ENCODE measurements at regions not wholly inside any gene's neighbourhood (a gene's known extent, or its start where the extent isn't known, plus 50 kb on each side); places are given as distances from the start of the nearest gene placed in this dataset.
A peak's percentile ranks its signal among the peaks of the same experiment; 100 is the strongest.

DNA sequence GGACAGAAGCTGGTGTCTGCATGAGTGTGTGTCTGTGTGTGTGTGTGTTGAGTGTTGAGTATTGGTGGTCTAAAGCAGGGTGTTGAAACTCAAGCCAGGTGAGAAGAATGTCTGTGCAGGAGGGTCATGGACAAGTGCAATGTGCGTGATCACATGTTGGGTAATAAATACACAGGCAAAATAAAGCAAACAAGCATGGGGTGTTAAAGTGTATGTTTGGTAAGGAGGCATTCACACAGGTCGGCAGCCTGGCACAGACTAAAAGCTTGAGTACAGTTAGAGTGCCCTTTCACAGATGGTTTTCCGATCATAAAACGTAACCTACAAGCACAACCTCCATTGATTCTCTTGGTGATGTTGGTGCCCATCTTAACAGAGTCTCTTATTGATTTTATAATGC is 476.9 kb upstream of the KLHL1 start:
- H3K4me3 ChIP-seq: no peak overlapping the region
- no peaks in the 10 kb centered on the region for H3K27me3 ChIP-seq
- H3K9me3 ChIP-seq: no peaks in the 10 kb centered on the region
- H3K36me3 ChIP-seq: no peaks in the 10 kb centered on the region
- no peaks in the 10 kb centered on the region for H3K4me1 ChIP-seq
- TF ChIP-seq POLR2A (IDR thresholded peaks at IDR 0.05) (no peak), POLR2AphosphoS5 (IDR thresholded peaks at IDR 0.05) (no peak), EP300 (IDR thresholded peaks at IDR 0.05) (no peak)
- TF ChIP-seq, protein P1, sequence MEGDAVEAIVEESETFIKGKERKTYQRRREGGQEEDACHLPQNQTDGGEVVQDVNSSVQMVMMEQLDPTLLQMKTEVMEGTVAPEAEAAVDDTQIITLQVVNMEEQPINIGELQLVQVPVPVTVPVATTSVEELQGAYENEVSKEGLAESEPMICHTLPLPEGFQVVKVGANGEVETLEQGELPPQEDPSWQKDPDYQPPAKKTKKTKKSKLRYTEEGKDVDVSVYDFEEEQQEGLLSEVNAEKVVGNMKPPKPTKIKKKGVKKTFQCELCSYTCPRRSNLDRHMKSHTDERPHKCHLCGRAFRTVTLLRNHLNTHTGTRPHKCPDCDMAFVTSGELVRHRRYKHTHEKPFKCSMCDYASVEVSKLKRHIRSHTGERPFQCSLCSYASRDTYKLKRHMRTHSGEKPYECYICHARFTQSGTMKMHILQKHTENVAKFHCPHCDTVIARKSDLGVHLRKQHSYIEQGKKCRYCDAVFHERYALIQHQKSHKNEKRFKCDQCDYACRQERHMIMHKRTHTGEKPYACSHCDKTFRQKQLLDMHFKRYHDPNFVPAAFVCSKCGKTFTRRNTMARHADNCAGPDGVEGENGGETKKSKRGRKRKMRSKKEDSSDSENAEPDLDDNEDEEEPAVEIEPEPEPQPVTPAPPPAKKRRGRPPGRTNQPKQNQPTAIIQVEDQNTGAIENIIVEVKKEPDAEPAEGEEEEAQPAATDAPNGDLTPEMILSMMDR (IDR thresholded peaks at IDR 0.05): no peak
- ATAC-seq (ENCODE audit: low FRiP score in 2 of 2) (no peak), DNase-seq (no peak)
- WGBS, 2 donors: 82 to 86% methylated on average over 4 of the region's 4 CpGs
- no peak overlapping the region for H3K27ac ChIP-seq

DNA sequence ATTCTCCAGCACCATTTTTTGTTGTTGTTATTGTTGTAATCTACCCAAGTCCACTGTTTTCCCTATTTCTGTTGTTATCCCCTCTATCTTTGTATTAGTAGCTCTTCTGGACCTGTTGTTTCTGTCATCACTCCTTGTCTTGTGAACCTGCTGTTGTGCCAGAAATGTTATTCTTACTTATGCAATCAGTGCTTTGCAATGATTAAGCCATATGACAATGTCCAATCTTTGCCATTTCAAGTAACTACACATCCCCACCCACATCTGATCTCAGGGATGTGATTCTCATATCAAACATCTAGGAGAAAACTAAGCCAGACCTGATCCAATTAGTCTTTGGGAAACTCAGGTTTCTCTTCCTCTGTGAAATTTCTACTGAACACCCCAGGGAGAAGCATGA is 472.6 kb upstream of the KLHL1 start:
- Histone ChIP-seq H3K4me3 (no peak overlapping the region), H3K9me3 (no peaks in the 10 kb centered on the region), H3K27me3 (no peaks in the 10 kb centered on the region), H3K27ac (no peak overlapping the region), H3K4me1 (no peaks in the 10 kb centered on the region), H3K36me3 (no peaks in the 10 kb centered on the region)
- no peak for TF ChIP-seq POLR2A (IDR thresholded peaks at IDR 0.05)
- TF ChIP-seq POLR2AphosphoS5 (IDR thresholded peaks at IDR 0.05): no peak
- no peak for TF ChIP-seq EP300 (IDR thresholded peaks at IDR 0.05)
- no peak for DNase-seq
- ATAC-seq (ENCODE audit: low FRiP score in 2 of 2): no peak

DNA sequence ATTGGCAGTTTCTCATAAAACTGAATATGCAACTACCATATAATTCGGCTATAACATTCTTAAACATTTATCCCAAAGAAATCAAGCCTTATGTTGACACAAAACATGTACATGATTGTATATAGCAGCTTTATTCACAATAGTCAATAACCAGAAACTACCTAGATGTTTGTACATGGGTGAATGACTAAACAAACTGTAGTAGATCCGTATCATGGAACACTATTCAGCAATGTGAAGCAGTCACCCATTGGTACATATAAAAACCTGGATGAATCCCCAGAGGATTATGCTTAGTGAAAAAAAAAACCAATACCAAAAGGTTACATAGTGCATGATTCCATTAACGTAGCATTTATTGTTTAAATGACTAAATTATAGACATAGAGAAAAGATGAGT is 471.7 kb upstream of the KLHL1 start:
- WGBS, 2 donors: 81 to 86% methylated on average over 3 of the region's 3 CpGs

DNA sequence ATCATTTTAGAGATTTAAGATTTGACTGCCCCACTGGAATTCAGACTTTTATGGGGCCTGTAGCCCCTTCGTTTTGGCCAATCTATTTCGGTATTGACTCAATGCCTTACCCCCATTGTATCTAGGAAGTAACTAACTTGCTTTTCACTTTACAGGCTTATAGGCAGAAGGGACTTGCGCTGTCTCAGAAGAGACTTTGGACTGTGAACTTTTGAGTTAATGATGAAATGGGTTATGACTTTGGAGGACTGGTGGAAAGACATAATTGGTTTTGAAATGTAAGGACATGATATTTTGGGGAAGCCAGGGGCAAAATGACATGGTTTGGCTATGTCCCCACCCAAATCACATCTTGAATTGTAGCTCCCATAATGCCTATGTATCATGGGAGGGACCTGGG is 463.0 kb upstream of the KLHL1 start:
- no peak for ATAC-seq (ENCODE audit: low FRiP score in 2 of 2)
- WGBS, 2 donors: 91 to 93% methylated on average over 3 of the region's 3 CpGs
- no peak for TF ChIP-seq POLR2AphosphoS5 (IDR thresholded peaks at IDR 0.05)

More for the DNA sequence above, 471.7 kb upstream of the KLHL1 start:
- TF ChIP-seq EP300 (IDR thresholded peaks at IDR 0.05) (no peak), POLR2AphosphoS5 (IDR thresholded peaks at IDR 0.05) (no peak), POLR2A (IDR thresholded peaks at IDR 0.05) (no peak)
- TF ChIP-seq, protein P1 (IDR thresholded peaks at IDR 0.05): no peak
- ATAC-seq (ENCODE audit: low FRiP score in 2 of 2) (no peak), DNase-seq (no peak)
- Histone ChIP-seq H3K9me3 (no peaks in the 10 kb centered on the region), H3K4me1 (no peaks in the 10 kb centered on the region), H3K27me3 (no peaks in the 10 kb centered on the region), H3K4me3 (no peak overlapping the region), H3K36me3 (no peaks in the 10 kb centered on the region), H3K27ac (no peak overlapping the region)

DNA sequence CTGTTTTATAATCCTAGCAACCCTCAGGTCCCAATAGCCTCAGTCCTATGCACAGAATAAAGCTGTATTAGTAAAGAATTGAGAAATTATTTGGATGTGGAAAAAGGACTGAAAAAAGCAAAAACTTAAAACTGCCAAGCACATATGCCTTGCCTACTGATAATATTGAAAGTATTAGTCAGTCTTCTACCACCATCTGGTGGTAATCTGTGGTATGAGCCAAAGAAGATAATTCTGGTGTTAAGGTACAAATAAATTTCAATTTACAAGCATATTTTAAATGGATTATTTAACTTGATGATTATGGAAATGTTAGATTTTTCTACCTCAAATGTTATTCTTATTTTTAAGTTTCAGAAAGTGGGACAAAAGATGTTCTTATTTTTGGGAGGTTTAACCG is 460.3 kb upstream of the KLHL1 start:
- no peaks in the 10 kb centered on the region for H3K36me3 ChIP-seq
- WGBS, 2 donors: 90 to 94% methylated on average over 1 of the region's 1 CpG
- no peaks in the 10 kb centered on the region for H3K9me3 ChIP-seq
- H3K27ac ChIP-seq: no peak overlapping the region
- no peak for DNase-seq
- no peak for ATAC-seq (ENCODE audit: low FRiP score in 2 of 2)
- H3K27me3 ChIP-seq: no peaks in the 10 kb centered on the region
- no peak for TF ChIP-seq POLR2AphosphoS5 (IDR thresholded peaks at IDR 0.05)
- TF ChIP-seq, protein P1 (IDR thresholded peaks at IDR 0.05): peak in 5 of 6 experiments; percentile 37 to 67 (median 48)
- H3K4me3 ChIP-seq: no peak overlapping the region
- H3K4me1 ChIP-seq: no peaks in the 10 kb centered on the region

More for the DNA sequence above, 463.0 kb upstream of the KLHL1 start:
- DNase-seq: no peak
- Histone ChIP-seq H3K4me1 (no peaks in the 10 kb centered on the region), H3K9me3 (no peaks in the 10 kb centered on the region), H3K36me3 (no peaks in the 10 kb centered on the region), H3K27me3 (no peaks in the 10 kb centered on the region), H3K27ac (no peak overlapping the region), H3K4me3 (no peak overlapping the region)

DNA sequence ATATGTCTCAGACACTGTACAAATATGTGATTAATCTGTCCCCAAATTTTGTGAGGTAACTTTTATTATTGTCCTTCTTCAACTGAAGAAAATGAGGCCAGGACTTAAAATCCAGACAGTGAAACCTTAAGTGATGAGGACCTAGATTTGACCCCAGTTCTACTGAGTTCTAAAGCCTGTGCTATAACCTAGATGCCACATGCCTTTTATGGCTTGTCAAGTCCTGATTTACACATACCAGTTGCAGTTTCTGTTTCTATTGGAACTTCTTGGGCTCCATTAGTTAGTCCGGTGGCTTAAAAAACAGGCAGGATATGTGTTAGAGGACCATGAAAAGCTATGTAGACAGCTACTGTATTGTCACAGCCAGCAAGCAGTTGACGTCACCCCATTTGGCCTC is 436.5 kb upstream of the KLHL1 start:
- no peaks in the 10 kb centered on the region for H3K9me3 ChIP-seq
- 85 to 87% methylated on average over 2 of the region's 2 CpGs for WGBS, 2 donors
- H3K4me1 ChIP-seq: no peaks in the 10 kb centered on the region
- no peak overlapping the region for H3K27ac ChIP-seq
- no peak for TF ChIP-seq POLR2AphosphoS5 (IDR thresholded peaks at IDR 0.05)
- no peak for TF ChIP-seq EP300 (IDR thresholded peaks at IDR 0.05)
- TF ChIP-seq, protein P1 (IDR thresholded peaks at IDR 0.05): no peak
- TF ChIP-seq POLR2A (IDR thresholded peaks at IDR 0.05): no peak
- H3K36me3 ChIP-seq: no peaks in the 10 kb centered on the region
- no peak overlapping the region for H3K4me3 ChIP-seq
- DNase-seq (no peak), ATAC-seq (ENCODE audit: low FRiP score in 2 of 2) (no peak)
- H3K27me3 ChIP-seq: no peaks in the 10 kb centered on the region
